Muscle layer of duodenum (tissue), 2 donors: ENCODE measurements at regions not wholly inside any gene's neighbourhood (a gene's known extent, or its start where the extent isn't known, plus 50 kb on each side); places are given as distances from the start of the nearest gene placed in this dataset.

Experiments used
- H3K27ac ChIP-seq: one replicate; pipeline ENCODE4 v1.7.0; 2013; ENCODE audit warnings: mild to moderate bottlenecking, low read length
- H3K27me3 ChIP-seq: one replicate; pipeline ENCODE4 v1.7.0; 2013; ENCODE audit warnings: low read depth, mild to moderate bottlenecking, control low read depth, low read length
- H3K36me3 ChIP-seq, 2 donors: one replicate each; pipeline ENCODE4 v1.7.0; 2013; ENCODE audit warnings: low read length in 2 of 2, control low read depth in 1 of 2, mild to moderate bottlenecking in 1 of 2; ENCODE audit not compliant: insufficient read depth in 2 of 2, control insufficient read depth in 1 of 2
- H3K4me1 ChIP-seq, 2 donors: one replicate each; pipeline ENCODE4 v1.7.0; 2013; ENCODE audit warnings: low read length in 2 of 2, mild to moderate bottlenecking in 2 of 2, control low read depth in 1 of 2, moderate library complexity in 1 of 2; ENCODE audit not compliant: insufficient read depth in 2 of 2, control insufficient read depth in 1 of 2
- H3K4me3 ChIP-seq, 2 donors: one replicate each; pipeline ENCODE4 v1.7.0; 2013; ENCODE audit warnings: low read length in 2 of 2, low read depth in 1 of 2, mild to moderate bottlenecking in 1 of 2
- H3K9me3 ChIP-seq, 2 donors: one replicate each; pipeline ENCODE4 v1.7.0; 2013; ENCODE audit warnings: low read length in 2 of 2, control low read depth in 1 of 2, mild to moderate bottlenecking in 1 of 2; ENCODE audit not compliant: control insufficient read depth in 1 of 2
- donor health status: healthy.

DNA sequence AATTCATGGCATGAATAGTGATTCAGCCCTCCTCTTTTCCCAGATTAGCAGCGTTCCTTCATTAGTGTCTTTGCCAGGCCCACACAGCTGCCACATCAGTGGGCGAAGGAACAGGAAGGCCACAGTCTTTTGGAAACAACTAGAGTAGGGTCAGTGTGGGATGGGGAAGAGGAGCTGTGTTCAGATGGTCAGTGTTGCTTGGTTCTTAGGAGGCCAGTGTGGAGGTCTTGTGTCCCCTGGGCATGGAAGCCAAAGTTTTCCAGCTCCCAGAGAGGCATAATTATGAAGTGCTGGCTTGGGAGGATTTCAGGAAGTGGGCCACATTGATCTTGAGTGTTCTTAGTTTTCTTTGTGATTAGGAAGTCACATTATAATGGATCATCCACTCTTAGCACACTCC is 269.6 kb downstream of the PSAT1 start:
- Histone ChIP-seq H3K36me3 (no peaks in the 10 kb centered on the region), H3K9me3 (no peaks in the 10 kb centered on the region), H3K27ac (no peak overlapping the region), H3K27me3 (no peaks in the 10 kb centered on the region), H3K4me3 (no peak overlapping the region), H3K4me1 (no peaks in the 10 kb centered on the region)

DNA sequence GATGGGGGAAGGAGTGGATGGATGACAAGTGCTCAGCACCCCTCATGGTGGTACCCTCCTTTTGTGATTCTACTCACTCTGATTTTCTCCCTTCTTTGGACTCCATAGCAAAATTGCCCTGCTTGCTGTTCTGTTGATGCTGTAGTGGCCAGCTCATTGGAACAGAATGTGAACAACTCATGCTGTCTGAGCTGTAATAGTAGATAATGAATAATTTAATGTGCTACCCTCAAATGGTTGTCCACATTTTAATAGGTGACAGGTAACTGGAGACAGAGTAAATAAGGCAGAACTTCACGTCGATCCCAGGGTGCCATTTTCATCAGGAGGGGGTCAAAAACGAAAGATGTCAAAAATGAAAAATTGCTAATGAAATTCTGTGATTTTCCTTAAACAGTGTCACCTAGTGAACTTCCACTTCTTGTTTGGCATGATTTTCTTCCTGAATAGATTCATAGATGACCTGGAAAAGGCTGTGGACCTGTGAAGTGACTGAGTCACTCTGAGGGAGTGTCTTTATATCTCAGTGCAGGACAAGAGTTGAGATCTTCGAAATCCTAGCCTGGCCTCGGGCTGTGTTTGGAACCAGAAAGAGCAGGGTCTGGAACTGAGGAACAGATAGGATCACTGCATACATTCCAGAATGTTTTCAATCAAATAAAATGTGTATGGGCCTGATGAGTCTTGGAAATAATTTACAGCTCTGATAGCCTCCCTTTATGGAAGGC is 270.2 kb downstream of the PSAT1 start:
- Histone ChIP-seq H3K4me1 (no peaks in the 10 kb centered on the region), H3K4me3 (no peak overlapping the region), H3K36me3 (no peaks in the 10 kb centered on the region), H3K27me3 (no peaks in the 10 kb centered on the region), H3K9me3 (no peaks in the 10 kb centered on the region), H3K27ac (no peak overlapping the region)

- no peaks in the 10 kb centered on the region for H3K9me3 ChIP-seq
- no peak overlapping the region for H3K4me3 ChIP-seq
- no peaks in the 10 kb centered on the region for H3K27me3 ChIP-seq
- no peaks in the 10 kb centered on the region for H3K4me1 ChIP-seq
- H3K27ac ChIP-seq: no peak overlapping the region
- no peaks in the 10 kb centered on the region for H3K36me3 ChIP-seq
These were observed 270.8 kb downstream of the PSAT1 start for GRCh38 chr9:78567693-78568092.

GRCh38 chr9:78568774-78569173 is 271.8 kb downstream of the PSAT1 start:
- no peaks in the 10 kb centered on the region for H3K4me1 ChIP-seq
- H3K36me3 ChIP-seq: no peaks in the 10 kb centered on the region
- H3K4me3 ChIP-seq: no peak overlapping the region
- H3K27ac ChIP-seq: no peak overlapping the region
- H3K9me3 ChIP-seq: no peaks in the 10 kb centered on the region
- H3K27me3 ChIP-seq: no peaks in the 10 kb centered on the region

DNA sequence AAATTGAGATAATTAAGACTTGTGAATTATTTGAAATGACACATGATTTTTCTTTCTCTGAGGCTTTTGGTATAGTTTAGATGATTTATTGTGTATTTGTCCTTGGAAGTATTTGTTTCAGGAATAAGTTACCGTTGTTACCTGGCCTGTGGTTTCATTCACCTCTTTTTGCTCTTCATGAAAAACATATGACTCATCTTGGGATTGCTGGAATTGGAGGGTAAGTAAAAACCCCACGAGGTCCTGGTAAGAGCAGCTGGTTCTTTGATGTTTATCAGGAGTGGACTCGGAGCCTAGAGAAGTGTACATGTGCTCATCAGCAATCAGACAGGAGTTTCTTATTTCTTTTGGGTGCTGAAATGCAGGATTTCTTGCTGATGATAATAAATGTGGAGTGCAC is 275.3 kb downstream of the PSAT1 start:
- Histone ChIP-seq H3K9me3 (no peaks in the 10 kb centered on the region), H3K27me3 (no peaks in the 10 kb centered on the region), H3K36me3 (no peaks in the 10 kb centered on the region), H3K4me1 (no peaks in the 10 kb centered on the region), H3K4me3 (no peak overlapping the region), H3K27ac (no peak overlapping the region)

DNA sequence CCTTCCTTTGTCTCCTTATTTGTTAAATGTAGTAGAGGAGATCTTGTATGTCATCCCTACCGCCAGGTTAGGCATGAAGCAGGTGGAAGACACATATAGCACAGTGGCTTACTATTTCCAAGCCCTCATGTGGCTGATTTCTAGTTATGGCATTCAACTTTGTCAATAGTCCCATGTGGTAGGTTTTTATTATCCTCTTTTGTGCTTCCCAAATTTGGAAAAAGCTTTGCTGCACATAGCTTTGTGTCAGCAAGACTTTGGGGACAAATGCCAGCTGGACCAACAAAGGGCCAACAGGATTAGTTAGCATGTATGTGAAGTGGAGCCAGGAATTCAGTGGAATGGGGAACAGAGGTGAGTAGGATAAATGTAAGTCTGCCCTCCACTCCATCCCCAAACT is 276.3 kb downstream of the PSAT1 start:
- no peaks in the 10 kb centered on the region for H3K36me3 ChIP-seq
- H3K27ac ChIP-seq: no peak overlapping the region
- no peaks in the 10 kb centered on the region for H3K9me3 ChIP-seq
- no peaks in the 10 kb centered on the region for H3K27me3 ChIP-seq
- H3K4me1 ChIP-seq: no peaks in the 10 kb centered on the region
- no peak overlapping the region for H3K4me3 ChIP-seq

DNA sequence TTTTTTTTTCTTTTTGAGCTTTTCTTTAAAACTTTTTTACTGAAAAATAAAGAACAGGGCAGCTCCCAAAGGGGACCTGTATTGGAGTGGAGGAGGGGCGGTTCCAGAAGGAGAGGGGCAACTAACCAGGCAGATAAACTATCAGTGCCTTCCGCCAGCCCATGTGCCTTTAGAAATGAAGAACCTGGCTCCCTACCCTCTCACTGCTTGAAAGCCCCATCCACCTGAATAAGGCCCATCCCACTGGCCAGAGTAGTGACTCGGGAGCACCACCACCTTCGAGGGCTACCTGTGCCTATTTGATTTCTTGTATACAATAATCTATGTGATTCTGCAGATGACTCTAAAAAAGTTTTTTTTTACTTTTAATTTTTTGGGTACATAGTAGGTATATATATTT is 276.7 kb downstream of the PSAT1 start:
- Histone ChIP-seq H3K27ac (no peak overlapping the region), H3K9me3 (no peaks in the 10 kb centered on the region), H3K36me3 (no peaks in the 10 kb centered on the region), H3K4me3 (no peak overlapping the region), H3K27me3 (no peaks in the 10 kb centered on the region), H3K4me1 (no peaks in the 10 kb centered on the region)

DNA sequence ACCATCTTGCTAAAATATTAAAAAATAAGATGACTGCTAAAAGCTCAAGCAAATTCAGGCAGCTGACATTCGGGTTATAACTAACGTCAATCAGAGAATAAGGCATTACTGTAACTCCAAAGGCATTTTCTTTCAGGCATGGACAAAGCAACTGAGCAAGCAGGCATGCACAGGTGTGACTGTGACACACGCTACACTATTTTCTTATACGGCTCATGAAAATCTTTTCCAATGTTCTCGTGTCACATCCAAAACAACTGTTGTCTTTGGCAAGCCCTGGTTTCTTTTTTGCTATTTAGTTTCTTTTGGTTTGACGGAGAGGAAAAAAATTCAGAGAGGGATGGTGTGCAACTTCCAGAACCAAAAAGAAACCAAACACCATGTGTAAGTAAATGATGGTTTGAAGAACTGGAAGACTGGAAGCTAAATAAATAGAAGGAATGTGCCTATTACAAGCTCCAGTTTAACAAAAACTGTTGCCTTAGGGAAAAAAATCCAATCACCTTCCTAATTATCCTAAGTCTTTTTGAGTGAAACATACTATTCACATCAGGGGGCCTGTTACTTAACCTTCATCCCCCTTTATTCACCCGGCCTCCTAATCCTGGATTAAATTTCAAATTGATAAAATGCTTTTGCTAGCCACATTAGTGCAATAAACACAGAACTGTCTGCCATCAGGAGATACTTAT is 277.6 kb downstream of the PSAT1 start:
- Histone ChIP-seq H3K27me3 (no peaks in the 10 kb centered on the region), H3K27ac (no peak overlapping the region), H3K9me3 (no peaks in the 10 kb centered on the region), H3K36me3 (no peaks in the 10 kb centered on the region), H3K4me1 (no peaks in the 10 kb centered on the region), H3K4me3 (no peak overlapping the region)

GRCh38 chr9:78575081-78575480 is 278.2 kb downstream of the PSAT1 start:
- Histone ChIP-seq H3K9me3 (no peaks in the 10 kb centered on the region), H3K27me3 (no peaks in the 10 kb centered on the region), H3K4me3 (no peak overlapping the region), H3K4me1 (no peaks in the 10 kb centered on the region), H3K27ac (no peak overlapping the region), H3K36me3 (no peaks in the 10 kb centered on the region)

DNA sequence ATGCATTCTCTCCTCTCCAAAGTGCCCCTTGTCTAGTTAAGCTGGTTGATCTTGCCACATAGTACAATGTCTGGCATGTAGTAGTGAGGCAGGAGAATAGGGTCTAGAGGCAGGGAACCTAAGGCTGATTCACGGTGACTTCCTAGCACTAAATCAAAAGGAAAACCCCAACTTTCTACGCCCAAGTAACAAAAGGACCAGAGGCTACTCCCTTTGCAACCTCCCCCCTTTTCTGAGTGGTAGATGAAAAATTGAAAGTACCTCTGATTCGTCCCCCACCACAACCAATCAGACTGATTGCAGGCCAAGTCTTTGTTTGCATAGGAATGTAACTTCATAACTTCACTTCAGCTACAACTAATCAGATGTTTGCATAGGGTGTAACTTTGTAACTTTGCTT is 278.8 kb downstream of the PSAT1 start:
- no peak overlapping the region for H3K4me3 ChIP-seq
- no peaks in the 10 kb centered on the region for H3K4me1 ChIP-seq
- no peaks in the 10 kb centered on the region for H3K9me3 ChIP-seq
- H3K36me3 ChIP-seq: no peaks in the 10 kb centered on the region
- H3K27me3 ChIP-seq: no peaks in the 10 kb centered on the region
- H3K27ac ChIP-seq: no peak overlapping the region

GRCh38 chr9:78577156-78577906 is 280.4 kb downstream of the PSAT1 start:
- Histone ChIP-seq H3K36me3 (no peaks in the 10 kb centered on the region), H3K9me3 (no peaks in the 10 kb centered on the region), H3K4me3 (no peak overlapping the region), H3K27me3 (no peaks in the 10 kb centered on the region), H3K27ac (no peak overlapping the region), H3K4me1 (no peaks in the 10 kb centered on the region)
